ENCODE measurements at regions not wholly inside any gene's neighbourhood (a gene's known extent, or its start where the extent isn't known, plus 50 kb on each side); places are given as distances from the start of the nearest gene placed in this dataset.

DNA sequence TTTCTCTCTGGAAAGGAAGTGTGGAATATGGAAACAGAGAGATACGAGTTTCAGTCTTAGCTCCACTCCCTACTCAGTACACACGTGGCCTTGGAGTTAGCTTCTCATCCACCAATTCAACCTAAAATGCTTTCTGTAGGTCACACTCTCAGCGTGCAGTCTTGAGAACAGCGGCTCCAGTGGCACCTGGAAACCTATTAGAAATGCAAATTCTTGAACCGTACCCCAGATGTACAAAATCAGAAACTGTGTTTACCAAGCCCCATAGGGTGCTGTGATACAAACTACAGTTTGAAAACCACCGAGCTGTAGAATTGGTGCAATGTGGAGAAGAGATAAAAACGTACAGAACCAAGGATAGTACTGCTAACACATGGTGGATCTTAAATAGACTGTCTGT, 91.1 kb upstream of the SP4 start:
- TF ChIP-seq, protein P1, sequence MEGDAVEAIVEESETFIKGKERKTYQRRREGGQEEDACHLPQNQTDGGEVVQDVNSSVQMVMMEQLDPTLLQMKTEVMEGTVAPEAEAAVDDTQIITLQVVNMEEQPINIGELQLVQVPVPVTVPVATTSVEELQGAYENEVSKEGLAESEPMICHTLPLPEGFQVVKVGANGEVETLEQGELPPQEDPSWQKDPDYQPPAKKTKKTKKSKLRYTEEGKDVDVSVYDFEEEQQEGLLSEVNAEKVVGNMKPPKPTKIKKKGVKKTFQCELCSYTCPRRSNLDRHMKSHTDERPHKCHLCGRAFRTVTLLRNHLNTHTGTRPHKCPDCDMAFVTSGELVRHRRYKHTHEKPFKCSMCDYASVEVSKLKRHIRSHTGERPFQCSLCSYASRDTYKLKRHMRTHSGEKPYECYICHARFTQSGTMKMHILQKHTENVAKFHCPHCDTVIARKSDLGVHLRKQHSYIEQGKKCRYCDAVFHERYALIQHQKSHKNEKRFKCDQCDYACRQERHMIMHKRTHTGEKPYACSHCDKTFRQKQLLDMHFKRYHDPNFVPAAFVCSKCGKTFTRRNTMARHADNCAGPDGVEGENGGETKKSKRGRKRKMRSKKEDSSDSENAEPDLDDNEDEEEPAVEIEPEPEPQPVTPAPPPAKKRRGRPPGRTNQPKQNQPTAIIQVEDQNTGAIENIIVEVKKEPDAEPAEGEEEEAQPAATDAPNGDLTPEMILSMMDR (conservative IDR thresholded peaks at IDR 0.05; ENCODE audit: low read depth, low read length), result no peak
- TF ChIP-seq EZH2 (IDR thresholded peaks at IDR 0.05; ENCODE audit: low read length, unreplicated experiment) (no peak), EZH2phosphoT487 (IDR thresholded peaks at IDR 0.05; ENCODE audit: borderline replicate concordance, low read length) (no peak)
